Esophagus squamous epithelium (tissue), 5 donors: ENCODE measurements at regions not wholly inside any gene's neighbourhood (a gene's known extent, or its start where the extent isn't known, plus 50 kb on each side); places are given as distances from the start of the nearest gene placed in this dataset.

ENCODE experiments used
- DNase-seq: peaks from one replicate; lab custom pipeline; 2025; lab: John Stamatoyannopoulos, UW
- H3K27ac ChIP-seq, 4 donors: fragments of 200-600 bp; sonication (generic); one replicate each; pipeline ENCODE4 v1.5.1; 2016 to 2019; ENCODE audit warnings: mild to moderate bottlenecking in 1 of 4
- H3K27me3 ChIP-seq, 4 donors: fragments of 200-600 bp; sonication (generic); 1 replicate in 3 of 4; 2 replicates in 1 of 4; pipeline versions ENCODE4 v1.5.1 to v1.6.0; 2017 to 2021; ENCODE audit warnings: antibody characterized with exemption in 1 of 4
- H3K36me3 ChIP-seq, 3 donors: fragments of 200-600 bp; sonication (generic); one replicate each; pipeline ENCODE4 v1.5.1; 2016 to 2019
- H3K4me1 ChIP-seq, 3 donors: fragments of 200-600 bp; sonication (generic); one replicate each; pipeline ENCODE4 v1.5.1; 2017 to 2019
- H3K4me3 ChIP-seq, 4 donors: fragments of 200-600 bp; sonication (generic); 1 replicate in 3 of 4; 2 replicates in 1 of 4; pipeline ENCODE4 v1.5.1; 2016 to 2019; ENCODE audit warnings: mild to moderate bottlenecking in 2 of 4, moderate library complexity in 1 of 4
- H3K9me3 ChIP-seq, 3 donors: fragments of 200-600 bp; sonication (generic); one replicate each; pipeline ENCODE4 v1.5.1; 2016 to 2019
- CTCF ChIP-seq, 6 experiments: fragments of 450-650 bp in 4 of 6; fragments of 200-600 bp in 2 of 6; sonication (generic) in 2 of 6; IDR thresholded peaks; one replicate each; pipeline ENCODE4 v1.5.1; 2016 to 2019; ENCODE audit warnings: antibody characterized with exemption in 6 of 6, mild to moderate bottlenecking in 4 of 6, moderate library complexity in 4 of 6
- POLR2A ChIP-seq, 4 donors: fragments of 450-650 bp; IDR thresholded peaks; one replicate each; pipeline ENCODE4 v1.6.1; 2017; ENCODE audit warnings: antibody characterized with exemption in 4 of 4, mild to moderate bottlenecking in 4 of 4, moderate library complexity in 3 of 4
- WGBS, 2 donors: methylation state at CpG; one replicate each; pipeline ENCODE4 v1.1.5; 2018; 5-methylcytosine and 5-hydroxymethylcytosine counted together
- intact Hi-C: fragments of 100-400 bp; cut with DNase I; formaldehyde crosslinking; loops from one replicate; pipeline ENCODE4 v1.15.0; 2022
- donor health status: DM: yes; HTN: yes; CAD: no.

- WGBS, 2 donors, result 64 to 69% methylated on average over 7 of the region's 7 CpGs
- peaks cover 0 to 6% (median 0%) of the 10 kb centered on the region in 3 donors for H3K9me3 ChIP-seq
- H3K36me3 ChIP-seq, result no peaks in the 10 kb centered on the region
- no peak overlapping the region for H3K27ac ChIP-seq
- no peak overlapping the region for H3K4me3 ChIP-seq
- peaks cover 0 to 17% (median 3%) of the 10 kb centered on the region in 3 donors for H3K4me1 ChIP-seq
- DNase-seq, result no peak
- H3K27me3 ChIP-seq, result no peaks in the 10 kb centered on the region
- intact Hi-C loops, result no loop called here
- TF ChIP-seq POLR2A (IDR thresholded peaks at IDR 0.05) (no peak), CTCF (IDR thresholded peaks at IDR 0.05) (no peak)
Measured at GRCh38 chr13:33606692-33607091, 211.3 kb upstream of the RFC3 start.

- 67 to 76% methylated on average over 16 to 19 of the region's 27 CpGs for WGBS, 2 donors
- Histone ChIP-seq H3K4me3 (peak overlapping the region; percentile 5 to 58 (median 26)), H3K9me3 (no peaks in the 10 kb centered on the region), H3K36me3 (no peaks in the 10 kb centered on the region), H3K27ac (peak overlapping the region; percentile 63 to 82 (median 77)), H3K27me3 (no peaks in the 10 kb centered on the region), H3K4me1 (peaks cover 0 to 22% (median 3%) of the 10 kb centered on the region in 3 donors)
- no peak for DNase-seq
- no peak for TF ChIP-seq CTCF (IDR thresholded peaks at IDR 0.05)
- TF ChIP-seq POLR2A (IDR thresholded peaks at IDR 0.05), result peak in 1 of 4 donors; percentile 19
- intact Hi-C loops, result no loop called here
Measured at GRCh38 chr13:33610438-33611120, 207.4 kb upstream of the RFC3 start.

GRCh38 chr13:33611121-33611805 is 206.7 kb upstream of the RFC3 start:
- H3K9me3 ChIP-seq, result no peaks in the 10 kb centered on the region
- no peak for TF ChIP-seq CTCF (IDR thresholded peaks at IDR 0.05)
- TF ChIP-seq POLR2A (IDR thresholded peaks at IDR 0.05), result no peak

GRCh38 chr13:33612641-33613638 is 205.0 kb upstream of the RFC3 start:
- Histone ChIP-seq H3K27me3 (no peaks in the 10 kb centered on the region), H3K4me1 (peaks cover 0 to 22% (median 3%) of the 10 kb centered on the region in 3 donors), H3K36me3 (no peaks in the 10 kb centered on the region), H3K27ac (no peak overlapping the region), H3K9me3 (no peaks in the 10 kb centered on the region), H3K4me3 (no peak overlapping the region)
- DNase-seq, result no peak
- 83 to 87% methylated on average over 4 of the region's 4 CpGs for WGBS, 2 donors
- TF ChIP-seq CTCF (IDR thresholded peaks at IDR 0.05) (no peak), POLR2A (IDR thresholded peaks at IDR 0.05) (no peak)
- intact Hi-C loops, result no loop called here

More at GRCh38 chr13:33611121-33611805, 206.7 kb upstream of the RFC3 start:
- 44 to 52% methylated on average over 11 to 14 of the region's 14 CpGs for WGBS, 2 donors
- no peak for DNase-seq
- H3K36me3 ChIP-seq, result no peaks in the 10 kb centered on the region
- peak overlapping the region; percentile 63 to 82 (median 77) for H3K27ac ChIP-seq
- H3K4me1 ChIP-seq, result peaks cover 0 to 22% (median 3%) of the 10 kb centered on the region in 3 donors
- no peaks in the 10 kb centered on the region for H3K27me3 ChIP-seq
- intact Hi-C loops, result no loop called here
- H3K4me3 ChIP-seq, result peak overlapping the region; percentile 5 to 58 (median 26)
